GM12878 (cell line): ENCODE measurements at regions not wholly inside any gene's neighbourhood (a gene's known extent, or its start where the extent isn't known, plus 50 kb on each side); places are given as distances from the start of the nearest gene placed in this dataset.

Experiments used
- ATAC-seq: fragments of 200-7000 bp; cut with Tn5 transposase; 3 replicates; pipeline ENCODE4 v1.9.1; 2020; ENCODE audit warnings: mild to moderate bottlenecking, moderate library complexity
- BruUV-seq: library from RNA; stranded (reverse); fragments of 400-500 nt; replicated peaks from 2 replicates; lab custom pipeline; 2021; lab: Mats Ljungman, UMichigan
- CTCF ChIA-PET: fragments of 300-600 bp; sonication (Branson Sonifier 250); formaldehyde crosslinking; extraction: SDS; loops from one replicate; lab custom pipeline; 2021; ENCODE audit warnings: inconsistent platforms; lab: Yijun Ruan, JAX
- POLR2A ChIA-PET: fragments of 350-600 bp; formaldehyde crosslinking; extraction: SDS; loops from one replicate; lab custom pipeline; 2021; ENCODE audit warnings: inconsistent platforms; lab: Charles Lee
- RAD21 ChIA-PET: fragments of 300-600 bp; sonication (Branson Sonifier 250); formaldehyde crosslinking; loops from one replicate; lab custom pipeline; 2023; ENCODE audit warnings: antibody characterized with exemption; ENCODE audit not compliant: unreplicated experiment; lab: Charles Lee
- SMC1A ChIA-PET: fragments of 300-600 bp; sonication (Branson Sonifier 250); formaldehyde crosslinking; loops from one replicate; lab custom pipeline; 2023; ENCODE audit not compliant: unreplicated experiment, uncharacterized antibody; lab: Charles Lee
- DNase-seq: peaks from one replicate; pipeline ENCODE4 v3.0.0-alpha.2; 2011; ENCODE audit warnings: low read depth, low spot score
- FAIRE-seq: peaks from 3 replicates; lab custom pipeline; 2011; peaks lifted over from hg19 to GRCh38; lab: Jason Lieb, UNC
- H2AFZ ChIP-seq: 2 replicates; pipeline ENCODE4 v1.6.0; 2011; ENCODE audit warnings: low read depth, low read length, control low read depth; ENCODE audit not compliant: control insufficient read depth
- H3K27ac ChIP-seq: 2 replicates; pipeline ENCODE4 v1.5.1; 2011; ENCODE audit warnings: control low read depth; ENCODE audit not compliant: control insufficient read depth, insufficient read depth
- H3K27me3 ChIP-seq, 2 experiments: replicated peaks in 1 of 2; 2 replicates each; pipeline versions ENCODE4 v1.6.0 to v1.6.1; 2011; ENCODE audit warnings: low read length in 1 of 2; ENCODE audit not compliant: control insufficient read depth in 2 of 2, insufficient read depth in 2 of 2
- H3K36me3 ChIP-seq, 2 experiments: 2 replicates each; pipeline ENCODE4 v1.5.1; 2011; ENCODE audit warnings: low read length in 1 of 2; ENCODE audit not compliant: control insufficient read depth in 2 of 2, insufficient read depth in 2 of 2
- H3K4me1 ChIP-seq: 2 replicates; pipeline ENCODE4 v1.6.1; 2011; ENCODE audit warnings: mild to moderate bottlenecking, low read length, moderate library complexity, mixed read lengths; ENCODE audit not compliant: control insufficient read depth, insufficient read depth
- H3K4me2 ChIP-seq: 2 replicates; pipeline ENCODE4 v1.6.0; 2011; ENCODE audit warnings: control low read depth; ENCODE audit not compliant: control insufficient read depth, insufficient read depth
- H3K4me3 ChIP-seq: fragments of 200-600 bp; sonication (generic); 2 replicates; pipeline ENCODE4 v1.5.1; 2016
- H3K79me2 ChIP-seq: 2 replicates; pipeline ENCODE4 v1.6.0; 2011; ENCODE audit warnings: low read length; ENCODE audit not compliant: control insufficient read depth, insufficient read depth
- H3K9ac ChIP-seq: 2 replicates; pipeline ENCODE4 v1.8.0; 2011; ENCODE audit warnings: low read length, control low read depth, mixed read lengths; ENCODE audit not compliant: control insufficient read depth, insufficient read depth
- H3K9me3 ChIP-seq: replicated peaks from 3 replicates; pipeline ENCODE4 v1.5.1; 2011; ENCODE audit warnings: mild to moderate bottlenecking, low read length; ENCODE audit not compliant: control insufficient read depth, insufficient read depth
- H4K20me1 ChIP-seq: 2 replicates; pipeline ENCODE4 v1.6.0; 2011; ENCODE audit not compliant: control insufficient read depth, insufficient read depth
- EED ChIP-seq: sonication (generic); IDR thresholded peaks from 2 replicates; pipeline ENCODE4 v1.6.1; 2016; ENCODE audit warnings: antibody characterized with exemption, low read depth
- IRF5 ChIP-seq: fragments of 450-650 bp; IDR thresholded peaks from 2 replicates; pipeline ENCODE4 v1.6.1; 2017; ENCODE audit warnings: borderline replicate concordance
- JUNB ChIP-seq: IDR thresholded peaks from 2 replicates; pipeline ENCODE4 v1.6.1; 2016; ENCODE audit warnings: antibody characterized with exemption, mild to moderate bottlenecking
- MAX ChIP-seq: IDR thresholded peaks from 2 replicates; pipeline ENCODE4 v1.6.1; 2012; ENCODE audit warnings: low read depth, low read length, improper control_type of control experiment
- NFXL1 ChIP-seq: fragments of 450-650 bp; IDR thresholded peaks from 2 replicates; pipeline ENCODE4 v1.6.1; 2017; ENCODE audit warnings: antibody characterized with exemption, mild to moderate bottlenecking, borderline replicate concordance
- PBX3 ChIP-seq: IDR thresholded peaks from 2 replicates; pipeline ENCODE4 v1.6.1; 2011; ENCODE audit warnings: mild to moderate bottlenecking, low read depth, low read length, moderate library complexity; ENCODE audit not compliant: insufficient replicate concordance
- RAD51 ChIP-seq: fragments of 450-650 bp; IDR thresholded peaks from 2 replicates; pipeline ENCODE4 v1.6.1; 2016; ENCODE audit warnings: moderate library complexity, mild to moderate bottlenecking, inconsistent platforms
- SP1 ChIP-seq: IDR thresholded peaks from one replicate; pipeline ENCODE4 v1.6.1; 2011; ENCODE audit warnings: low read depth, low read length
- STAT1 ChIP-seq: fragments of 450-650 bp; conservative IDR thresholded peaks from 2 replicates; pipeline ENCODE4 v1.6.1; 2014; ENCODE audit warnings: antibody characterized with exemption, mild to moderate bottlenecking
- TCF7 ChIP-seq: IDR thresholded peaks from 2 replicates; pipeline ENCODE4 v1.6.1; 2014; ENCODE audit warnings: antibody characterized with exemption, borderline replicate concordance
- ZBTB11 ChIP-seq: fragments of 450-650 bp; formaldehyde crosslinking; IDR thresholded peaks from 2 replicates; pipeline ENCODE4 v1.5.0; 2022; ENCODE audit warnings: mild to moderate bottlenecking, missing genetic modification characterization
- ZNF592 ChIP-seq: fragments of 450-650 bp; IDR thresholded peaks from 2 replicates; pipeline ENCODE4 v1.6.1; 2017; ENCODE audit warnings: mild to moderate bottlenecking, moderate library complexity
- in situ Hi-C: fragments of 300-500 bp; cut with MboI; formaldehyde crosslinking; loops from 9 replicates; pipeline ENCODE4 v1.14.3; 2018; ENCODE audit warnings: mixed read lengths
- intact Hi-C: fragments of 100-400 bp; cut with micrococcal nuclease; formaldehyde crosslinking; loops from one replicate; pipeline ENCODE4 v1.14.2; 2022; ENCODE audit not compliant: unreplicated experiment

- no peak overlapping the region for H3K4me3 ChIP-seq
- POLR2A ChIA-PET, result no interaction called here
- intact Hi-C loops, result loop anchor here (5.0 kb wide), 1 partner anchor 67 kb away; no protein-coding TSS in a partner anchor
- CTCF ChIA-PET, result interaction anchor here (0.7 to 4.3 kb wide), 3 partner anchors 34 to 94 kb away, joined by 4 to 25 read pairs (median 5); no protein-coding TSS in a partner anchor
- H3K9ac ChIP-seq, result no peak overlapping the region
- no peak overlapping the region for H3K27ac ChIP-seq
- no peak overlapping the region for H2AFZ ChIP-seq
- RAD21 ChIA-PET, result interaction anchor here (2.0 kb wide), 1 partner anchor 34 kb away, joined by 5 read pairs; no protein-coding TSS in a partner anchor
- no peaks in the 10 kb centered on the region for H3K36me3 ChIP-seq
- no peaks in the 10 kb centered on the region for H3K9me3 ChIP-seq
- SMC1A ChIA-PET, result interaction anchor here (0.9 to 1.1 kb wide), 2 partner anchors 9 to 28 kb away, joined by 3 to 4 read pairs; no protein-coding TSS in a partner anchor
- peaks cover 34% of the 10 kb centered on the region for H3K4me1 ChIP-seq
- no peaks in the 10 kb centered on the region for H4K20me1 ChIP-seq
- FAIRE-seq, result no peak
- in situ Hi-C loops, result no loop called here
- DNase-seq, result no peak
- H3K27me3 ChIP-seq, result no peaks in the 10 kb centered on the region
- no peak for ATAC-seq
- no peak overlapping the region for H3K4me2 ChIP-seq
- H3K79me2 ChIP-seq, result no peaks in the 10 kb centered on the region
- BruUV-seq, result no TSS peak
- TF ChIP-seq MAX (no peak), ZNF592 (no peak), EED (no peak), PBX3 (no peak), SP1 (no peak), ZBTB11 (no peak), RAD51 (no peak), TCF7 (no peak), STAT1 (no peak), JUNB (no peak), NFXL1 (no peak), IRF5 (no peak)
Observed at GRCh38 chr3:124654470-124654845, 75.8 kb upstream of the UMPS start.
